HepG2 (cell line): ENCODE measurements at regions not wholly inside any gene's neighbourhood (a gene's known extent, or its start where the extent isn't known, plus 50 kb on each side); places are given as distances from the start of the nearest gene placed in this dataset.

Experiments used
- PHF21A ChIP-seq: sonication (generic); formaldehyde crosslinking; IDR thresholded peaks from 2 replicates; pipeline ENCODE4 v1.5.0; 2020; ENCODE audit warnings: mild to moderate bottlenecking, missing genetic modification reagents
- SP2 ChIP-seq: sonication (generic); formaldehyde crosslinking; IDR thresholded peaks from 2 replicates; pipeline ENCODE4 v1.5.1; 2020; ENCODE audit warnings: mild to moderate bottlenecking, missing genetic modification reagents
- SSRP1 ChIP-seq: IDR thresholded peaks from 2 replicates; pipeline ENCODE4 v1.6.1; 2016; ENCODE audit warnings: control low read depth
- SYNCRIP ChIP-seq: fragments of 200-400 bp; formaldehyde crosslinking; IDR thresholded peaks from 2 replicates; pipeline ENCODE4 v1.6.1; 2018; ENCODE audit warnings: mild to moderate bottlenecking, low read depth, low read length; ENCODE audit not compliant: insufficient read depth
- U2AF2 ChIP-seq: fragments of 200-400 bp; formaldehyde crosslinking; IDR thresholded peaks from 2 replicates; pipeline ENCODE4 v1.6.1; 2017; ENCODE audit warnings: low read depth, mild to moderate bottlenecking, low read length
- XBP1 ChIP-seq: sonication (generic); formaldehyde crosslinking; IDR thresholded peaks from 2 replicates; pipeline ENCODE4 v1.5.0; 2020; ENCODE audit warnings: missing genetic modification reagents
- ZNF224 ChIP-seq: sonication (generic); formaldehyde crosslinking; IDR thresholded peaks from 2 replicates; pipeline ENCODE4 v1.5.0; 2020; ENCODE audit warnings: mild to moderate bottlenecking, missing genetic modification reagents
- ZSCAN30 ChIP-seq: sonication (generic); formaldehyde crosslinking; IDR thresholded peaks from 2 replicates; pipeline ENCODE4 v1.5.0; 2020; ENCODE audit warnings: mild to moderate bottlenecking, missing genetic modification reagents
- ZZZ3 ChIP-seq: sonication (generic); formaldehyde crosslinking; IDR thresholded peaks from 2 replicates; pipeline ENCODE4 v1.4.0; 2020; ENCODE audit warnings: missing genetic modification reagents, mild to moderate bottlenecking, borderline replicate concordance
- TF ChIP-seq, protein P1 (sequence below): sonication (generic); formaldehyde crosslinking; IDR thresholded peaks from 2 replicates; pipeline ENCODE4 v1.4.0; 2020; ENCODE audit warnings: missing genetic modification reagents
- TF ChIP-seq, protein P2 (sequence below): sonication (generic); formaldehyde crosslinking; IDR thresholded peaks from 2 replicates; pipeline ENCODE4 v1.5.0; 2020; ENCODE audit warnings: mild to moderate bottlenecking, missing genetic modification reagents, moderate library complexity
- TF ChIP-seq, protein P3 (sequence below): sonication (generic); formaldehyde crosslinking; IDR thresholded peaks from 2 replicates; pipeline ENCODE4 v1.4.0; 2020; ENCODE audit warnings: missing genetic modification reagents, borderline replicate concordance
- TF ChIP-seq, protein P4 (sequence below), 2 experiments: IDR thresholded peaks; 2 replicates each; pipeline ENCODE4 v1.6.1; 2011 to 2012; ENCODE audit warnings: low read length in 2 of 2, borderline replicate concordance in 1 of 2, low read depth in 1 of 2, mild to moderate bottlenecking in 1 of 2, moderate library complexity in 1 of 2

DNA sequence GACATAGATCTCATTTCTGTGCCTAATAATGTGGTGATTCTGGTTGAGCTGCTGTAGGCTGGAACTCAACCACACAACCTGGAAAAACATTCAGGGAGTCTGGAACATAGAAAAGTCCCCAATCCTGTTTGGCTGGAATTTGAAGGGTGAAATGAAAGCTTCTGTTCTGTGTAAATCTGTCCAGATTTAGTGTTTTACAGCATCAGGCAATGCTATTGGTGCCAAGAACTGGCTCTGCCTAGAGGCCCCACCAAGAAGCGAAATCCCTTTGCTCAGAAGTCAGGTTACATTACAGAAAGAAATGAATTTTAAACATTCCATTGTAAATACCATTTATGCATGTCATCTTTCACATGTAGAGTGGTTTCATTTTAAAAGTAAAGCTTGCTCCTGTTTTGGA lies 56.3 kb downstream of the TMEM174 start:
- no peak for TF ChIP-seq XBP1 (CRISPR knock-in tag)
- TF ChIP-seq, protein P1, sequence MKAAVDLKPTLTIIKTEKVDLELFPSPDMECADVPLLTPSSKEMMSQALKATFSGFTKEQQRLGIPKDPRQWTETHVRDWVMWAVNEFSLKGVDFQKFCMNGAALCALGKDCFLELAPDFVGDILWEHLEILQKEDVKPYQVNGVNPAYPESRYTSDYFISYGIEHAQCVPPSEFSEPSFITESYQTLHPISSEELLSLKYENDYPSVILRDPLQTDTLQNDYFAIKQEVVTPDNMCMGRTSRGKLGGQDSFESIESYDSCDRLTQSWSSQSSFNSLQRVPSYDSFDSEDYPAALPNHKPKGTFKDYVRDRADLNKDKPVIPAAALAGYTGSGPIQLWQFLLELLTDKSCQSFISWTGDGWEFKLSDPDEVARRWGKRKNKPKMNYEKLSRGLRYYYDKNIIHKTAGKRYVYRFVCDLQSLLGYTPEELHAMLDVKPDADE = no peak
- TF ChIP-seq, protein P2, sequence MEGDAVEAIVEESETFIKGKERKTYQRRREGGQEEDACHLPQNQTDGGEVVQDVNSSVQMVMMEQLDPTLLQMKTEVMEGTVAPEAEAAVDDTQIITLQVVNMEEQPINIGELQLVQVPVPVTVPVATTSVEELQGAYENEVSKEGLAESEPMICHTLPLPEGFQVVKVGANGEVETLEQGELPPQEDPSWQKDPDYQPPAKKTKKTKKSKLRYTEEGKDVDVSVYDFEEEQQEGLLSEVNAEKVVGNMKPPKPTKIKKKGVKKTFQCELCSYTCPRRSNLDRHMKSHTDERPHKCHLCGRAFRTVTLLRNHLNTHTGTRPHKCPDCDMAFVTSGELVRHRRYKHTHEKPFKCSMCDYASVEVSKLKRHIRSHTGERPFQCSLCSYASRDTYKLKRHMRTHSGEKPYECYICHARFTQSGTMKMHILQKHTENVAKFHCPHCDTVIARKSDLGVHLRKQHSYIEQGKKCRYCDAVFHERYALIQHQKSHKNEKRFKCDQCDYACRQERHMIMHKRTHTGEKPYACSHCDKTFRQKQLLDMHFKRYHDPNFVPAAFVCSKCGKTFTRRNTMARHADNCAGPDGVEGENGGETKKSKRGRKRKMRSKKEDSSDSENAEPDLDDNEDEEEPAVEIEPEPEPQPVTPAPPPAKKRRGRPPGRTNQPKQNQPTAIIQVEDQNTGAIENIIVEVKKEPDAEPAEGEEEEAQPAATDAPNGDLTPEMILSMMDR (CRISPR knock-in tag) = no peak
- no peak for TF ChIP-seq ZSCAN30 (CRISPR knock-in tag)
- TF ChIP-seq SSRP1 (CRISPR knock-in tag) = no peak
- TF ChIP-seq SYNCRIP = no peak
- no peak for TF ChIP-seq ZNF224
- no peak for TF ChIP-seq SP2
- no peak for TF ChIP-seq PHF21A (CRISPR knock-in tag)
- TF ChIP-seq, protein P3, sequence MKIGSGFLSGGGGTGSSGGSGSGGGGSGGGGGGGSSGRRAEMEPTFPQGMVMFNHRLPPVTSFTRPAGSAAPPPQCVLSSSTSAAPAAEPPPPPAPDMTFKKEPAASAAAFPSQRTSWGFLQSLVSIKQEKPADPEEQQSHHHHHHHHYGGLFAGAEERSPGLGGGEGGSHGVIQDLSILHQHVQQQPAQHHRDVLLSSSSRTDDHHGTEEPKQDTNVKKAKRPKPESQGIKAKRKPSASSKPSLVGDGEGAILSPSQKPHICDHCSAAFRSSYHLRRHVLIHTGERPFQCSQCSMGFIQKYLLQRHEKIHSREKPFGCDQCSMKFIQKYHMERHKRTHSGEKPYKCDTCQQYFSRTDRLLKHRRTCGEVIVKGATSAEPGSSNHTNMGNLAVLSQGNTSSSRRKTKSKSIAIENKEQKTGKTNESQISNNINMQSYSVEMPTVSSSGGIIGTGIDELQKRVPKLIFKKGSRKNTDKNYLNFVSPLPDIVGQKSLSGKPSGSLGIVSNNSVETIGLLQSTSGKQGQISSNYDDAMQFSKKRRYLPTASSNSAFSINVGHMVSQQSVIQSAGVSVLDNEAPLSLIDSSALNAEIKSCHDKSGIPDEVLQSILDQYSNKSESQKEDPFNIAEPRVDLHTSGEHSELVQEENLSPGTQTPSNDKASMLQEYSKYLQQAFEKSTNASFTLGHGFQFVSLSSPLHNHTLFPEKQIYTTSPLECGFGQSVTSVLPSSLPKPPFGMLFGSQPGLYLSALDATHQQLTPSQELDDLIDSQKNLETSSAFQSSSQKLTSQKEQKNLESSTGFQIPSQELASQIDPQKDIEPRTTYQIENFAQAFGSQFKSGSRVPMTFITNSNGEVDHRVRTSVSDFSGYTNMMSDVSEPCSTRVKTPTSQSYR (CRISPR knock-in tag) = no peak
- TF ChIP-seq, protein P4, sequence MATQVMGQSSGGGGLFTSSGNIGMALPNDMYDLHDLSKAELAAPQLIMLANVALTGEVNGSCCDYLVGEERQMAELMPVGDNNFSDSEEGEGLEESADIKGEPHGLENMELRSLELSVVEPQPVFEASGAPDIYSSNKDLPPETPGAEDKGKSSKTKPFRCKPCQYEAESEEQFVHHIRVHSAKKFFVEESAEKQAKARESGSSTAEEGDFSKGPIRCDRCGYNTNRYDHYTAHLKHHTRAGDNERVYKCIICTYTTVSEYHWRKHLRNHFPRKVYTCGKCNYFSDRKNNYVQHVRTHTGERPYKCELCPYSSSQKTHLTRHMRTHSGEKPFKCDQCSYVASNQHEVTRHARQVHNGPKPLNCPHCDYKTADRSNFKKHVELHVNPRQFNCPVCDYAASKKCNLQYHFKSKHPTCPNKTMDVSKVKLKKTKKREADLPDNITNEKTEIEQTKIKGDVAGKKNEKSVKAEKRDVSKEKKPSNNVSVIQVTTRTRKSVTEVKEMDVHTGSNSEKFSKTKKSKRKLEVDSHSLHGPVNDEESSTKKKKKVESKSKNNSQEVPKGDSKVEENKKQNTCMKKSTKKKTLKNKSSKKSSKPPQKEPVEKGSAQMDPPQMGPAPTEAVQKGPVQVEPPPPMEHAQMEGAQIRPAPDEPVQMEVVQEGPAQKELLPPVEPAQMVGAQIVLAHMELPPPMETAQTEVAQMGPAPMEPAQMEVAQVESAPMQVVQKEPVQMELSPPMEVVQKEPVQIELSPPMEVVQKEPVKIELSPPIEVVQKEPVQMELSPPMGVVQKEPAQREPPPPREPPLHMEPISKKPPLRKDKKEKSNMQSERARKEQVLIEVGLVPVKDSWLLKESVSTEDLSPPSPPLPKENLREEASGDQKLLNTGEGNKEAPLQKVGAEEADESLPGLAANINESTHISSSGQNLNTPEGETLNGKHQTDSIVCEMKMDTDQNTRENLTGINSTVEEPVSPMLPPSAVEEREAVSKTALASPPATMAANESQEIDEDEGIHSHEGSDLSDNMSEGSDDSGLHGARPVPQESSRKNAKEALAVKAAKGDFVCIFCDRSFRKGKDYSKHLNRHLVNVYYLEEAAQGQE (IDR thresholded peaks at IDR 0.05; ENCODE audit: borderline replicate concordance in 1 of 2, low read depth in 1 of 2, low read length in 2 of 2) = no peak
- TF ChIP-seq ZZZ3 (CRISPR knock-in tag) = no peak
- no peak for TF ChIP-seq U2AF2
